HUES6 (cell line): ENCODE measurements at regions not wholly inside any gene's neighbourhood (a gene's known extent, or its start where the extent isn't known, plus 50 kb on each side); places are given as distances from the start of the nearest gene placed in this dataset.
A peak's percentile ranks its signal among the peaks of the same experiment; 100 is the strongest.

Experiments
- H3K27ac ChIP-seq: 2 replicates; pipeline ENCODE4 v1.7.0; 2013; ENCODE audit warnings: low read depth, mild to moderate bottlenecking, low read length, inconsistent platforms
- H3K27me3 ChIP-seq: 2 replicates; pipeline ENCODE4 v1.6.1; 2013; ENCODE audit warnings: low read length; ENCODE audit not compliant: control insufficient read depth, insufficient read depth
- H3K36me3 ChIP-seq: 2 replicates; pipeline ENCODE4 v1.6.1; 2013; ENCODE audit warnings: low read length; ENCODE audit not compliant: control insufficient read depth, insufficient read depth
- H3K4me1 ChIP-seq: 2 replicates; pipeline ENCODE4 v1.6.1; 2013; ENCODE audit warnings: low read length; ENCODE audit not compliant: control insufficient read depth, insufficient read depth
- H3K4me3 ChIP-seq: 2 replicates; pipeline ENCODE4 v1.5.1; 2013; ENCODE audit warnings: low read depth, low read length
- H3K9ac ChIP-seq: one replicate; pipeline ENCODE4 v1.6.1; 2013; ENCODE audit warnings: mild to moderate bottlenecking, low read length
- H3K9me3 ChIP-seq: 2 replicates; pipeline ENCODE4 v1.6.1; 2013; ENCODE audit warnings: low read depth, low read length; ENCODE audit not compliant: control insufficient read depth, insufficient read depth

GRCh38 chr7:117997862-117998825 is 124.9 kb upstream of the CTTNBP2 start:
- peaks cover 8% of the 10 kb centered on the region; the same call in 1 of the 2 replicates for H3K4me1 ChIP-seq
- H3K9me3 ChIP-seq: no peaks in the 10 kb centered on the region
- H3K4me3 ChIP-seq: no peak overlapping the region
- H3K27me3 ChIP-seq: no peaks in the 10 kb centered on the region
- peak overlapping the region; percentile 14; the same call in 1 of the 2 replicates for H3K27ac ChIP-seq
- H3K9ac ChIP-seq: no peak overlapping the region
- no peaks in the 10 kb centered on the region for H3K36me3 ChIP-seq

DNA sequence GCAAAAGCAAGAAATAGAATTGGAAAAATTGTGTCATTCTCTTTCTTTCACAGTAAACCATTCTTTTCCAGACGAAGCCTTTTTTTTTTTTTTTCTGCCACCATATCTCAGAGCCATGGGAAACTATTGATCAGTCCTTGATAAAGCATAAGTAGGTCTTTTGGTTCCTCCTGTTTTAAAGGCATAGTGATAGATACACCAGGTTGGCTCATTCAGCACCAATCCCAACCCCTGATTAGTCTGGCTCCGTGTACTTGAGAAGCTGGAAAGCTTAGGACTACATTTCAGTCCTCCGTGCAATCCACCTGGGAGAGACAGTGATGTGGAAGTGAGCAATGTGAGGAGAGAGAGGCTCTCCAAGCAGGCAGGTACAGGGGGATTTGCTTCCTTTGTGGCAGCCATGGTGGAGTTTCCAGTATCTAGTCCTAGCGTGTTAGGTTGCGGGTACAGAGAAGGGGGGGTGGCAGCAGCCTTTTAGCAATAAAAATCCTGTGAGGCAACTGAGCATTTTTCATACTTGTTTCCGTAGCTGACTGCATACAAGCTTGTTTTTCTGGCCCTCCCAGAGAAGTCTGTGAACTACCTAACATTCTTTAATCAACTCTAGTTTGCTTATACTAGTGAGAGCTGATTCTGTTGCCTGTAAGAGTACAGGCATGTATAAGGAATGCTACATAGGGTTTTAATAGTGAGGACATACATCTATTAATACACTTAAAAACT is 127.4 kb upstream of the CTTNBP2 start:
- Histone ChIP-seq H3K4me1 (peaks cover 17% of the 10 kb centered on the region; the same call in 1 of the 2 replicates), H3K4me3 (no peak overlapping the region), H3K9ac (no peak overlapping the region)

GRCh38 chr7:118003476-118003875 is 130.2 kb upstream of the CTTNBP2 start:
- Histone ChIP-seq H3K4me3 (no peak overlapping the region), H3K9me3 (no peaks in the 10 kb centered on the region), H3K27ac (no peak overlapping the region), H3K27me3 (no peaks in the 10 kb centered on the region), H3K9ac (no peak overlapping the region), H3K36me3 (no peaks in the 10 kb centered on the region), H3K4me1 (peaks cover 11% of the 10 kb centered on the region; the same call in 1 of the 2 replicates)

More for the DNA sequence above, 127.4 kb upstream of the CTTNBP2 start:
- no peaks in the 10 kb centered on the region for H3K27me3 ChIP-seq
- no peaks in the 10 kb centered on the region for H3K36me3 ChIP-seq
- H3K27ac ChIP-seq: no peak overlapping the region
- H3K9me3 ChIP-seq: no peaks in the 10 kb centered on the region

DNA sequence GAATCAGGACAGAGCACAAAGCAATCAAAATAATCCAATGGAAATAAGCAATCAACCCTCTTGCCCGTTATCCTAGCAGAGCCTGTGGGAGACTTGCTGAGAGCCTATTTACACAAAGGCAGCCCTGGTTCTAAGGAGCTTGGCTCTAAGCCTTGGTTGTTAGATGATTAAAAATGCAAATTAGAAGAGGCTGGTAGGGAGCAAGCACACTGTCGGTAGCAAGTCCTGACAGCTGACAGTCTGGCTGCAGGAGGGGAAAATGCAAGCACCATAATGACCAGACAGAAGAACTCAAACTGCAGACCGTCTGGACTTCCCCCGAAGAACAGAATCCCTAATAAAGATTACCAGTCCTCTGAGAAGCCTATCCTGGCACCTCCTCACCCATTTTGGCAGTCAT is 131.8 kb upstream of the CTTNBP2 start:
- peaks cover 9% of the 10 kb centered on the region; the same call in 1 of the 2 replicates for H3K4me1 ChIP-seq
- H3K27me3 ChIP-seq: no peaks in the 10 kb centered on the region
- H3K9ac ChIP-seq: no peak overlapping the region
- H3K27ac ChIP-seq: no peak overlapping the region
- H3K4me3 ChIP-seq: no peak overlapping the region
- H3K9me3 ChIP-seq: no peaks in the 10 kb centered on the region
- no peaks in the 10 kb centered on the region for H3K36me3 ChIP-seq

- Histone ChIP-seq H3K36me3 (no peaks in the 10 kb centered on the region), H3K9ac (no peak overlapping the region), H3K4me3 (no peak overlapping the region), H3K4me1 (peaks cover 9% of the 10 kb centered on the region; the same call in 1 of the 2 replicates), H3K27me3 (no peaks in the 10 kb centered on the region), H3K27ac (no peak overlapping the region), H3K9me3 (no peaks in the 10 kb centered on the region)
Observed at GRCh38 chr7:118006979-118007378, 133.7 kb upstream of the CTTNBP2 start.

GRCh38 chr7:118009419-118009818 is 136.2 kb upstream of the CTTNBP2 start:
- Histone ChIP-seq H3K27ac (no peak overlapping the region), H3K4me3 (no peak overlapping the region), H3K27me3 (no peaks in the 10 kb centered on the region), H3K9me3 (no peaks in the 10 kb centered on the region), H3K9ac (no peak overlapping the region), H3K36me3 (no peaks in the 10 kb centered on the region), H3K4me1 (peaks cover 2% of the 10 kb centered on the region; the same call in 1 of the 2 replicates)

GRCh38 chr7:118011652-118012051 is 138.4 kb upstream of the CTTNBP2 start:
- H3K9ac ChIP-seq: no peak overlapping the region
- no peaks in the 10 kb centered on the region for H3K36me3 ChIP-seq
- no peaks in the 10 kb centered on the region for H3K9me3 ChIP-seq
- no peaks in the 10 kb centered on the region for H3K4me1 ChIP-seq
- no peaks in the 10 kb centered on the region for H3K27me3 ChIP-seq
- H3K27ac ChIP-seq: no peak overlapping the region
- no peak overlapping the region for H3K4me3 ChIP-seq

DNA sequence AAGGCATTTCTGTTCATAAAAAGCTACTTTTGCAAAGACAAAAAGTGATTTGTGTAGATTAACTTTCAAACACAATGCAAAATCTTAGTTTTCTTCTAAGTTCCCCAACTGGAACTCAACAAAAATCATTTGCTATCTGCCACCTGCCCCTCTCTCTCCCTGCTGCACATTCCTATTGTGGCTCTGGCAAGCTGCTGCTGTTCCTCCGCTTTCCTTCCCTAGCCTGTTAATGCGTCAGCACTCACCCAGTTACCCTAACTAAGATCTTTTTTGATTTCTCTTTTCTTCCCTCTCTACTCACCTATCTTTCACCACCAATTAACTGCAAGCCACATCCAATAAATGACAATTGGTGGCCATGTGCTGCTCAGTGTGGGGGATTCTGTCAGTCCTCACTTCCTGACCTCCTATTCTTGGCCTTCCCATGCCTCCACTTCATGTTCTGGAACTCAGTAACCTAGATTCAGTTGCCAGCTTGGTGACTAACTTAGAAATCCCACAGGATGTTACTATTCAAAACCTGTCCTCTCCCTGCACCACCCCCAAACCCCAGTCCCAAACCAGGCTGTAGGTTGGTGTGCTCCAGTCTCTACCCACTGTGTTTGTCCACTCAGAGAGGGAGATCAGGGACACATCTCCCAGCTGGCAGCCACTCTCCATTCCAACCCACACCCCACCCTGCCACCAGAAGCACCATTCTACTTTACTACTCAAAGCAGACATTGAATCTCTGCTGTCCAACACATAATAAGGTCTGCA is 140.2 kb upstream of the CTTNBP2 start:
- H3K4me1 ChIP-seq: no peaks in the 10 kb centered on the region
- H3K27me3 ChIP-seq: no peaks in the 10 kb centered on the region
- H3K9me3 ChIP-seq: no peaks in the 10 kb centered on the region; the same call in 1 of the 2 replicates
- H3K4me3 ChIP-seq: no peak overlapping the region
- H3K27ac ChIP-seq: no peak overlapping the region
- H3K36me3 ChIP-seq: no peaks in the 10 kb centered on the region
- no peak overlapping the region for H3K9ac ChIP-seq

DNA sequence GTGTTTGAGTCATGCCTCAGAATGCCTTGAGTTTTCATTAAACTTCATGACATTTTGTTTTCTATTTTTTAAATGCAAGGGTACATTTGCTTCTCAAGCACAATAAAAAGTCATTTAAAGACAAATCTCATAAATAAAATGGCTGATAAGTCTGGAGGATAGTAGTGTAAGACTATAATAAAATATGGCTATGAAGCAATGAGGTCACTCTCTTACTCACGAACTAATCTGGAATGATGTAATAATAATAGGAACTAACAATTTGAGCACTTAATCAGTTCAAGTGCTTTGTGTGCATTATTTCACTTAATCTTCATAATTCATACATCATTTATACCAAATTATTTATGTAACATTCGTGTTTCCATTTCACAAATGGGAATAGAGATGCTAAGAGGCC is 149.3 kb upstream of the CTTNBP2 start:
- no peaks in the 10 kb centered on the region for H3K27me3 ChIP-seq
- H3K9me3 ChIP-seq: no peaks in the 10 kb centered on the region; the same call in 1 of the 2 replicates
- no peaks in the 10 kb centered on the region for H3K4me1 ChIP-seq
- no peak overlapping the region for H3K9ac ChIP-seq
- H3K27ac ChIP-seq: no peak overlapping the region
- no peak overlapping the region for H3K4me3 ChIP-seq
- no peaks in the 10 kb centered on the region for H3K36me3 ChIP-seq

GRCh38 chr7:118026791-118027190 is 153.6 kb upstream of the CTTNBP2 start:
- Histone ChIP-seq H3K9me3 (no peaks in the 10 kb centered on the region), H3K27me3 (no peaks in the 10 kb centered on the region), H3K27ac (no peak overlapping the region), H3K4me1 (no peaks in the 10 kb centered on the region), H3K36me3 (no peaks in the 10 kb centered on the region), H3K4me3 (no peak overlapping the region), H3K9ac (no peak overlapping the region)
